Adrenal gland (tissue), 9 donors: ENCODE measurements at regions not wholly inside any gene's neighbourhood (a gene's known extent, or its start where the extent isn't known, plus 50 kb on each side); places are given as distances from the start of the nearest gene placed in this dataset.
"Not testable (repeated sequence)": the region's sequence is repeated elsewhere in the genome, so short reads cannot be mapped to it uniquely, and the experiment has no call there.

Experiments
- DNase-seq, 7 donors: peaks; one replicate each; pipeline ENCODE4 v3.0.0-alpha.2; 2019 to 2020
- H3K27ac ChIP-seq, 5 donors: fragments of 200-600 bp; sonication (generic) in 4 of 5; 1 replicate in 3 of 5; 2 replicates in 2 of 5; pipeline versions ENCODE4 v1.5.1 to v1.8.0; 2016 to 2020; ENCODE audit warnings: mild to moderate bottlenecking in 1 of 5
- H3K27me3 ChIP-seq: fragments of 200-600 bp; 2 replicates; pipeline ENCODE4 v1.8.0; 2021
- H3K36me3 ChIP-seq, 2 donors: fragments of 200-600 bp; replicated peaks in 1 of 2; 1 replicate in 1 of 2; 2 replicates in 1 of 2; pipeline versions ENCODE4 v1.5.1 to v1.8.0; 2018 to 2022
- H3K4me1 ChIP-seq, 2 donors: fragments of 200-600 bp; replicated peaks in 1 of 2; 1 replicate in 1 of 2; 2 replicates in 1 of 2; pipeline versions ENCODE4 v1.5.1 to v1.8.0; 2018 to 2021
- H3K4me3 ChIP-seq, 4 donors: fragments of 200-600 bp; sonication (generic) in 3 of 4; one replicate each; pipeline ENCODE4 v1.5.1; 2016 to 2018
- H3K9me3 ChIP-seq, 3 donors: fragments of 200-600 bp; sonication (generic) in 1 of 3; replicated peaks in 1 of 3; 1 replicate in 2 of 3; 2 replicates in 1 of 3; pipeline versions ENCODE4 v1.5.1 to v1.8.0; 2016 to 2021
- POLR2A ChIP-seq, 2 donors: fragments of 450-650 bp; IDR thresholded peaks; one replicate each; pipeline ENCODE4 v1.6.1; 2017; ENCODE audit warnings: antibody characterized with exemption in 2 of 2, mild to moderate bottlenecking in 2 of 2, moderate library complexity in 1 of 2
- WGBS, 4 donors: extraction: QIAGEN DNeasy Blood & Tissue Kit in 2 of 4; methylation state at CpG; one replicate each; pipeline versions ENCODE4 v1.1.5 to v1.1.7; 2013 to 2017; 5-methylcytosine and 5-hydroxymethylcytosine counted together
- intact Hi-C, 2 donors: fragments of 100-400 bp; cut with DNase I; formaldehyde crosslinking; loops; one replicate each; pipeline versions ENCODE4 v1.14.1 to v1.15.0; 2022 to 2023
- TF ChIP-seq, protein P1 (sequence below), 6 experiments: fragments of 450-650 bp in 4 of 6; fragments of 200-600 bp in 2 of 6; sonication (generic) in 1 of 6; IDR thresholded peaks; 1 replicate in 5 of 6; 2 replicates in 1 of 6; pipeline versions ENCODE4 v1.5.1 to v1.8.0; 2016 to 2021; ENCODE audit warnings: antibody characterized with exemption in 6 of 6, mild to moderate bottlenecking in 2 of 6, moderate library complexity in 1 of 6
- donor health status: healthy with polysubstance abuse.
- donor health status: Bipolar disorder and iron deficiency.
- donor health status: DM: yes; HTN: yes; CAD: no.
- donor health status: DM: no; HTN: no; CAD: no.
- donor health status: DM: no; HTN: no; CAD: no.

DNA sequence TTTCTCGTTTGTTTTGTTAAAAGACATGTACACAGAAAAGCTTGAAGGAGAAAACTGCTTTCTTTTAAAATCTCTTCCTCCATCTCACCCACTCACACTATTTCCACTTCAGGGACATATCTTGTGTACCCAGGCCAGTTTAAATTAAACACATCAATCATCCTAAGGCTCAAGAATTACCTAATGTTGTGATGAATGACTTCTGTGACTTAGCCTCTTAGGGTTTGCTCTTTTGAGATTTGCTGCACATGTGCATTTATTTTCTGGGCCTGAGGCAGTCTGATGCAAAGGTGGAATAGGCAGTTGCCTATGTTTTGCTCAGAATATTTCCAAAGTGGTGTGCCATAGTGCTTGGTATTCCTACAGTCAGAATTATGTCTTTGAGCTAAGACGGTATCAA, 439.9 kb upstream of the CHD1 start:
- intact Hi-C loops = no loop called here
- 48 to 69% (median 64%) methylated on average over 2 of the region's 2 CpGs for WGBS, 4 donors
- H3K4me1 ChIP-seq = no peaks in the 10 kb centered on the region
- no peak overlapping the region for H3K27ac ChIP-seq
- TF ChIP-seq, protein P1, sequence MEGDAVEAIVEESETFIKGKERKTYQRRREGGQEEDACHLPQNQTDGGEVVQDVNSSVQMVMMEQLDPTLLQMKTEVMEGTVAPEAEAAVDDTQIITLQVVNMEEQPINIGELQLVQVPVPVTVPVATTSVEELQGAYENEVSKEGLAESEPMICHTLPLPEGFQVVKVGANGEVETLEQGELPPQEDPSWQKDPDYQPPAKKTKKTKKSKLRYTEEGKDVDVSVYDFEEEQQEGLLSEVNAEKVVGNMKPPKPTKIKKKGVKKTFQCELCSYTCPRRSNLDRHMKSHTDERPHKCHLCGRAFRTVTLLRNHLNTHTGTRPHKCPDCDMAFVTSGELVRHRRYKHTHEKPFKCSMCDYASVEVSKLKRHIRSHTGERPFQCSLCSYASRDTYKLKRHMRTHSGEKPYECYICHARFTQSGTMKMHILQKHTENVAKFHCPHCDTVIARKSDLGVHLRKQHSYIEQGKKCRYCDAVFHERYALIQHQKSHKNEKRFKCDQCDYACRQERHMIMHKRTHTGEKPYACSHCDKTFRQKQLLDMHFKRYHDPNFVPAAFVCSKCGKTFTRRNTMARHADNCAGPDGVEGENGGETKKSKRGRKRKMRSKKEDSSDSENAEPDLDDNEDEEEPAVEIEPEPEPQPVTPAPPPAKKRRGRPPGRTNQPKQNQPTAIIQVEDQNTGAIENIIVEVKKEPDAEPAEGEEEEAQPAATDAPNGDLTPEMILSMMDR (IDR thresholded peaks at IDR 0.05) = no peak
- no peak for TF ChIP-seq POLR2A (IDR thresholded peaks at IDR 0.05)
- H3K4me3 ChIP-seq = no peak overlapping the region
- no peaks in the 10 kb centered on the region for H3K36me3 ChIP-seq
- no peaks in the 10 kb centered on the region for H3K27me3 ChIP-seq
- DNase-seq = no peak
- H3K9me3 ChIP-seq = no peaks in the 10 kb centered on the region

DNA sequence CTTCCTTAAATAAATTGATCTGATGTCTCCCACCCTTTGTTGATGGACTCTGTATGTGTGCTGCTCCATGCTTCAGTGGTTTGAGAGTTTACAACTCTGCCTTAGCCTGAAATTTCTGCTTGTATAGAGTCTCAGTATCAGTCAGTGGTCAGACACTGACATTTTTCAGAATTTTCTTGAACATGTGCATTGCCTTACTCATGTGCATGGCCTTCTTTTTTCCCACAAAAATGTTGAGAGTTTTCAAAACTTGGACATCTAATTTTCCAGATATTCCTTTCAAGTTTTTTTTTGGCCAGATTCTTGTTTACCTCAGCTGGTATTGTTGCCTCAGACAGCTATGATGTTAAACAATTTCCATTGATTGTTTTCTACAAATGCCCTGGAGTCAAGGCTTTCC, 427.1 kb upstream of the CHD1 start:
- H3K4me3 ChIP-seq = no peak overlapping the region
- no peak for DNase-seq
- H3K4me1 ChIP-seq = no peaks in the 10 kb centered on the region
- intact Hi-C loops = no loop called here
- no peak overlapping the region for H3K27ac ChIP-seq
- no peaks in the 10 kb centered on the region for H3K27me3 ChIP-seq
- no peaks in the 10 kb centered on the region for H3K9me3 ChIP-seq
- no peaks in the 10 kb centered on the region for H3K36me3 ChIP-seq
- no peak for TF ChIP-seq POLR2A (IDR thresholded peaks at IDR 0.05)
- TF ChIP-seq, protein P1 (IDR thresholded peaks at IDR 0.05) = no peak

GRCh38 chr5:99349787-99350186, 421.0 kb upstream of the CHD1 start:
- TF ChIP-seq, protein P1 (IDR thresholded peaks at IDR 0.05) = no peak
- TF ChIP-seq POLR2A (IDR thresholded peaks at IDR 0.05) = no peak
- no peak for DNase-seq
- Histone ChIP-seq H3K36me3 (no peaks in the 10 kb centered on the region), H3K9me3 (no peaks in the 10 kb centered on the region), H3K27ac (no peak overlapping the region), H3K27me3 (no peaks in the 10 kb centered on the region), H3K4me1 (no peaks in the 10 kb centered on the region), H3K4me3 (no peak overlapping the region)
- WGBS, 4 donors = 59 to 71% (median 65%) methylated on average over 2 of the region's 2 CpGs
- intact Hi-C loops = no loop called here

DNA sequence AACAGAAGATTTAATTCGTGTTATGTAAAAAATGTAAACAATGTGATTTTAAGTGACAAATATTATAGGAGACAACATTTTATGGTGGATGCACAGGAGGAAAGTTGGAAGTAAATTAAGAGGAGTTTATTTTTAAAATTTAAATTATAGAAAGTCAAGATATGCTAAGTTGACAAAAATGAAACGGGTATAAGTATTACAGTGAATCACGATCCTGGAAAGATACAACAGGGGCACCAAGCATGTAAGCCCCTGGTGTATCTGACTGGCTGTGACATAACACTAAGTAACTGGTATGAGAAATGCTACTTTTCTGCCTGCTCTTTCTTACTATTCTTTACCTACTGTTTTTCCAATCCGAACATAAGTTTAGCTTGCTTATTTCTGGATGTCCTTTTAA, 419.8 kb upstream of the CHD1 start:
- H3K9me3 ChIP-seq = no peaks in the 10 kb centered on the region
- H3K36me3 ChIP-seq = no peaks in the 10 kb centered on the region
- H3K27me3 ChIP-seq = no peaks in the 10 kb centered on the region
- intact Hi-C loops = no loop called here
- WGBS, 4 donors = 75 to 82% (median 77%) methylated on average over 4 of the region's 4 CpGs
- no peak overlapping the region for H3K27ac ChIP-seq
- H3K4me1 ChIP-seq = no peaks in the 10 kb centered on the region
- TF ChIP-seq, protein P1 (IDR thresholded peaks at IDR 0.05) = no peak
- TF ChIP-seq POLR2A (IDR thresholded peaks at IDR 0.05) = no peak
- no peak overlapping the region for H3K4me3 ChIP-seq
- DNase-seq = no peak

- H3K27me3 ChIP-seq, H3K36me3 ChIP-seq, DNase-seq, H3K27ac ChIP-seq, H3K4me1 ChIP-seq, H3K4me3 ChIP-seq, H3K9me3 ChIP-seq, intact Hi-C loops: not testable (repeated sequence)
- WGBS, 4 donors = 93 to 100% (median 96%) methylated on average over 2 of the region's 2 CpGs
Observed at GRCh38 chr5:99339758-99340157, 411.0 kb upstream of the CHD1 start.
